ENCODE measurements at regions not wholly inside any gene's neighbourhood (a gene's known extent, or its start where the extent isn't known, plus 50 kb on each side); places are given as distances from the start of the nearest gene placed in this dataset.

GRCh38 chr2:78908973-78909372 is 116.5 kb upstream of the REG3G start:
- H3K4me3 ChIP-seq, result no peak overlapping the region
- 88 to 93% methylated on average over 4 of the region's 4 CpGs for WGBS, 2 donors (ENCODE audit: low coverage in 1 of 2)
- no peaks in the 10 kb centered on the region for H3K36me3 ChIP-seq
- in situ Hi-C loops (cut with MboI; ENCODE audit: low pct_ligation_motif_present in 1 of 4, low pct_unique_long_range_greater_than_20kb in 1 of 4, low sequenced_read_pairs in 3 of 4) (no loop called here), intact Hi-C loops (cut with DNase I; ENCODE audit: low total_unique reads) (no loop called here)
- no peak for DNase-seq
- no peaks in the 10 kb centered on the region for H3K9me3 ChIP-seq
- TF ChIP-seq POLR2AphosphoS5 (IDR thresholded peaks at IDR 0.05) (no peak), CTCF (IDR thresholded peaks at IDR 0.05) (no peak), EP300 (IDR thresholded peaks at IDR 0.05; ENCODE audit: low read depth) (no peak)
- H3K27ac ChIP-seq, result no peak overlapping the region
- no peaks in the 10 kb centered on the region for H3K4me1 ChIP-seq
- H3K27me3 ChIP-seq, result no peaks in the 10 kb centered on the region

GRCh38 chr2:78910376-78910775 is 115.1 kb upstream of the REG3G start:
- DNase-seq, result no peak
- 42 to 50% methylated on average over 1 to 3 of the region's 3 CpGs for WGBS, 2 donors (ENCODE audit: low coverage in 1 of 2)
- Histone ChIP-seq H3K27me3 (no peaks in the 10 kb centered on the region), H3K9me3 (no peaks in the 10 kb centered on the region), H3K4me1 (no peaks in the 10 kb centered on the region), H3K36me3 (no peaks in the 10 kb centered on the region), H3K4me3 (no peak overlapping the region), H3K27ac (no peak overlapping the region)
- TF ChIP-seq POLR2A (IDR thresholded peaks at IDR 0.05) (no peak), POLR2AphosphoS5 (IDR thresholded peaks at IDR 0.05) (no peak)
- in situ Hi-C loops (cut with MboI; ENCODE audit: low pct_ligation_motif_present in 1 of 4, low pct_unique_long_range_greater_than_20kb in 1 of 4, low sequenced_read_pairs in 3 of 4) (no loop called here), intact Hi-C loops (cut with DNase I; ENCODE audit: low total_unique reads) (no loop called here)

DNA sequence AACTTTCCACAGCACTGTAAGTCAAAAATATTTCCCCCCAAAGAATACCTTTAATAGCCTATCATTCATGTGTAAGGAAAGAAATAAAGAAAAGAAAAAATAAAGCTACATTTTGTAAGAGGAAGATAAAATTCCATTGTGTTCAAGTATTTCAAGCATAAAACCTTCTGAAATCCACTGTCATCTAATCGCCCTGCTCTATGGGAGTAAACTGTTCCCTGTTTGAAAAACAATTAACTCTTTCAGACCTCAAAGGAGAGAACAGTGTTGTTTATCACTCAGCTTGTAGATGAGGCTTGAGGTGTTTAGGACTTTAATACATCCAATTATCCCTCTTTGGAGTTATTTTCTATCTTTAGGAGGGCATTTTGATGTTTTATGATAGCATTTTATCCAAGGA is 112.2 kb upstream of the REG3G start:
- TF ChIP-seq POLR2AphosphoS5 (IDR thresholded peaks at IDR 0.05) (no peak), CTCF (IDR thresholded peaks at IDR 0.05) (no peak), EP300 (IDR thresholded peaks at IDR 0.05; ENCODE audit: low read depth) (no peak), POLR2A (IDR thresholded peaks at IDR 0.05) (no peak)

GRCh38 chr2:78925258-78925657 is 100.2 kb upstream of the REG3G start:
- Histone ChIP-seq H3K36me3 (no peaks in the 10 kb centered on the region), H3K27ac (no peak overlapping the region), H3K9me3 (no peaks in the 10 kb centered on the region), H3K4me1 (no peaks in the 10 kb centered on the region), H3K27me3 (no peaks in the 10 kb centered on the region), H3K4me3 (no peak overlapping the region)
- in situ Hi-C loops (cut with MboI; ENCODE audit: low pct_ligation_motif_present in 1 of 4, low pct_unique_long_range_greater_than_20kb in 1 of 4, low sequenced_read_pairs in 3 of 4) (no loop called here), intact Hi-C loops (cut with DNase I; ENCODE audit: low total_unique reads) (no loop called here)
- 48 to 61% methylated on average over 2 of the region's 2 CpGs for WGBS, 2 donors (ENCODE audit: low coverage in 1 of 2)
- TF ChIP-seq EP300 (IDR thresholded peaks at IDR 0.05; ENCODE audit: low read depth), result no peak
- no peak for TF ChIP-seq POLR2A (IDR thresholded peaks at IDR 0.05)
- no peak for DNase-seq

More for the DNA sequence above, 112.2 kb upstream of the REG3G start:
- in situ Hi-C loops (cut with MboI; ENCODE audit: low pct_ligation_motif_present in 1 of 4, low pct_unique_long_range_greater_than_20kb in 1 of 4, low sequenced_read_pairs in 3 of 4) (no loop called here), intact Hi-C loops (cut with DNase I; ENCODE audit: low total_unique reads) (no loop called here)
- Histone ChIP-seq H3K27ac (no peak overlapping the region), H3K27me3 (no peaks in the 10 kb centered on the region), H3K9me3 (no peaks in the 10 kb centered on the region), H3K36me3 (no peaks in the 10 kb centered on the region), H3K4me3 (no peak overlapping the region), H3K4me1 (no peaks in the 10 kb centered on the region)
- 27 to 36% methylated on average over 1 of the region's 1 CpG for WGBS, 2 donors (ENCODE audit: low coverage in 1 of 2)
- no peak for DNase-seq

- WGBS, 2 donors (ENCODE audit: low coverage in 1 of 2), result 25 to 53% methylated on average over 1 of the region's 1 CpG
- no peak overlapping the region for H3K4me3 ChIP-seq
- no peaks in the 10 kb centered on the region for H3K9me3 ChIP-seq
- in situ Hi-C loops (cut with MboI; ENCODE audit: low pct_ligation_motif_present in 1 of 4, low pct_unique_long_range_greater_than_20kb in 1 of 4, low sequenced_read_pairs in 3 of 4), result no loop called here
- no peaks in the 10 kb centered on the region for H3K27me3 ChIP-seq
- H3K27ac ChIP-seq, result no peak overlapping the region
- TF ChIP-seq POLR2AphosphoS5 (IDR thresholded peaks at IDR 0.05) (no peak), POLR2A (IDR thresholded peaks at IDR 0.05) (no peak), EP300 (IDR thresholded peaks at IDR 0.05; ENCODE audit: low read depth) (no peak), CTCF (IDR thresholded peaks at IDR 0.05) (no peak)
- DNase-seq, result no peak
- H3K4me1 ChIP-seq, result no peaks in the 10 kb centered on the region
- H3K36me3 ChIP-seq, result no peaks in the 10 kb centered on the region
- intact Hi-C loops (cut with DNase I; ENCODE audit: low total_unique reads), result no loop called here
Measured at GRCh38 chr2:78928502-78928901, 97.0 kb upstream of the REG3G start.

Measured in transverse colon (tissue), 4 donors.